ENCODE measurements at regions not wholly inside any gene's neighbourhood (a gene's known extent, or its start where the extent isn't known, plus 50 kb on each side); places are given as distances from the start of the nearest gene placed in this dataset.

GRCh38 chr16:18008356-18008755 is 328.2 kb downstream of the NPIPA8 start:
- WGBS, 2 donors (ENCODE audit: low coverage in 1 of 2): 80 to 93% methylated on average over 5 of the region's 5 CpGs
- no peak overlapping the region for H3K27ac ChIP-seq
- TF ChIP-seq POLR2A (IDR thresholded peaks at IDR 0.05): no peak
- no peak for TF ChIP-seq POLR2AphosphoS5 (IDR thresholded peaks at IDR 0.05)
- TF ChIP-seq EP300 (IDR thresholded peaks at IDR 0.05): no peak
- TF ChIP-seq, protein P1, sequence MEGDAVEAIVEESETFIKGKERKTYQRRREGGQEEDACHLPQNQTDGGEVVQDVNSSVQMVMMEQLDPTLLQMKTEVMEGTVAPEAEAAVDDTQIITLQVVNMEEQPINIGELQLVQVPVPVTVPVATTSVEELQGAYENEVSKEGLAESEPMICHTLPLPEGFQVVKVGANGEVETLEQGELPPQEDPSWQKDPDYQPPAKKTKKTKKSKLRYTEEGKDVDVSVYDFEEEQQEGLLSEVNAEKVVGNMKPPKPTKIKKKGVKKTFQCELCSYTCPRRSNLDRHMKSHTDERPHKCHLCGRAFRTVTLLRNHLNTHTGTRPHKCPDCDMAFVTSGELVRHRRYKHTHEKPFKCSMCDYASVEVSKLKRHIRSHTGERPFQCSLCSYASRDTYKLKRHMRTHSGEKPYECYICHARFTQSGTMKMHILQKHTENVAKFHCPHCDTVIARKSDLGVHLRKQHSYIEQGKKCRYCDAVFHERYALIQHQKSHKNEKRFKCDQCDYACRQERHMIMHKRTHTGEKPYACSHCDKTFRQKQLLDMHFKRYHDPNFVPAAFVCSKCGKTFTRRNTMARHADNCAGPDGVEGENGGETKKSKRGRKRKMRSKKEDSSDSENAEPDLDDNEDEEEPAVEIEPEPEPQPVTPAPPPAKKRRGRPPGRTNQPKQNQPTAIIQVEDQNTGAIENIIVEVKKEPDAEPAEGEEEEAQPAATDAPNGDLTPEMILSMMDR (IDR thresholded peaks at IDR 0.05): no peak

DNA sequence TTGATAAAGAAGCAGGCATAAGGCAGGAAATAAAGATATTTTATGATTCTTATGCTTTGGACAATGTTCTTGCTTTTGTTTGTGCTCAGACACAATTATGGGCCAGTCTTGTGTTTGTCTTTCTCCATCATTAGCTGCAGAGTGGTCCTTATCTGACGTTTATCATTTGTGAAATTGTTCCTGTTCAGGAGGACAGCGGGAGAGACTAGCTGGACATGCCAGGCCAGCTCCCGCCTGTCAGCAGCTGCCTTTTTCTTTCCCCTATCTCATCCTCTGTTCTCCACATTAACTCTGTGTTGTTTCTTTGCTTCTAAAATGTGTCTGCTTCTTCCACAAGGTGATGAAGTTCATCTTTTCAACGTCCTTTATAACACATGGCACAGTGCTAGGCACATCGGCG is 333.5 kb downstream of the NPIPA8 start:
- Histone ChIP-seq H3K4me1 (no peaks in the 10 kb centered on the region), H3K27ac (no peak overlapping the region), H3K36me3 (no peaks in the 10 kb centered on the region), H3K9me3 (no peaks in the 10 kb centered on the region), H3K4me3 (no peak overlapping the region), H3K27me3 (no peaks in the 10 kb centered on the region)
- WGBS, 2 donors (ENCODE audit: low coverage in 1 of 2): 64 to 76% methylated on average over 3 to 6 of the region's 6 CpGs
- no peak for ATAC-seq
- no peak for TF ChIP-seq EP300 (IDR thresholded peaks at IDR 0.05)
- no peak for TF ChIP-seq POLR2A (IDR thresholded peaks at IDR 0.05)
- no peak for TF ChIP-seq POLR2AphosphoS5 (IDR thresholded peaks at IDR 0.05)
- TF ChIP-seq, protein P1 (IDR thresholded peaks at IDR 0.05): no peak

More at GRCh38 chr16:18008356-18008755, 328.2 kb downstream of the NPIPA8 start:
- no peaks in the 10 kb centered on the region for H3K36me3 ChIP-seq
- no peak overlapping the region for H3K4me3 ChIP-seq
- no peaks in the 10 kb centered on the region for H3K4me1 ChIP-seq
- H3K27me3 ChIP-seq: no peaks in the 10 kb centered on the region
- no peak for ATAC-seq
- no peaks in the 10 kb centered on the region for H3K9me3 ChIP-seq

GRCh38 chr16:17998996-17999395 is 337.5 kb downstream of the NPIPA8 start:
- Histone ChIP-seq H3K4me3 (no peak overlapping the region), H3K27me3 (no peaks in the 10 kb centered on the region), H3K36me3 (no peaks in the 10 kb centered on the region), H3K9me3 (peaks cover 0 to 8% (median 0%) of the 10 kb centered on the region in 3 donors), H3K4me1 (no peaks in the 10 kb centered on the region), H3K27ac (no peak overlapping the region)
- 67 to 80% methylated on average over 2 to 6 of the region's 6 CpGs for WGBS, 2 donors (ENCODE audit: low coverage in 1 of 2)
- no peak for ATAC-seq
- TF ChIP-seq POLR2AphosphoS5 (IDR thresholded peaks at IDR 0.05) (no peak), EP300 (IDR thresholded peaks at IDR 0.05) (no peak), POLR2A (IDR thresholded peaks at IDR 0.05) (no peak)
- TF ChIP-seq, protein P1 (IDR thresholded peaks at IDR 0.05): no peak

GRCh38 chr16:17998550-17998949 is 338.0 kb downstream of the NPIPA8 start:
- H3K4me1 ChIP-seq: no peaks in the 10 kb centered on the region
- peaks cover 0 to 8% (median 0%) of the 10 kb centered on the region in 3 donors for H3K9me3 ChIP-seq
- TF ChIP-seq EP300 (IDR thresholded peaks at IDR 0.05): no peak
- TF ChIP-seq POLR2AphosphoS5 (IDR thresholded peaks at IDR 0.05): no peak
- no peaks in the 10 kb centered on the region for H3K36me3 ChIP-seq
- WGBS, 2 donors (ENCODE audit: low coverage in 1 of 2): 100% methylated on average over 1 of the region's 1 CpG
- no peak for ATAC-seq
- no peak overlapping the region for H3K27ac ChIP-seq
- no peak overlapping the region for H3K4me3 ChIP-seq
- peaks cover 2% of the 10 kb centered on the region for H3K27me3 ChIP-seq

DNA sequence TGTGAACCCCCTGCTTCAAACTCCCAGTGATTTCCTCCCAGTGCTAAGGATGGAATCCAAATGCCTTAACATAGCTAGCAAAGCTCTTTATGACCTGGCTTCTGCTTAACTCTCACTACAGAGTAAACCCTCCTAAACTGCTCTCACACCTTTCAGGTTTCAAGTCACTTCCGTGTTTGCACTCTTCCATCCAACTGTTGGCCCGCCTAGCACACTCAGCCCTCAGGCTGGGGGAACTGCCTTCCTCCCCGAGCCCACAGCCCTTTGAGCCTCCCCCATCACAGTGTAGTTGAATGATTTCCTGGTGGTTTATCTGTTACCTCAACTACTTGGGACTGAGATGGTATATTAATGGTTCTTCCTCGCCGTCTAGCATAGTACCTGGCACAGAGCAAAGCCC is 342.5 kb downstream of the NPIPA8 start:
- no peak overlapping the region for H3K4me3 ChIP-seq
- no peaks in the 10 kb centered on the region for H3K4me1 ChIP-seq
- H3K36me3 ChIP-seq: no peaks in the 10 kb centered on the region
- WGBS, 2 donors (ENCODE audit: low coverage in 1 of 2): 58 to 63% methylated on average over 2 to 4 of the region's 5 CpGs
- H3K9me3 ChIP-seq: peaks cover 0 to 8% (median 0%) of the 10 kb centered on the region in 3 donors
- H3K27ac ChIP-seq: no peak overlapping the region
- TF ChIP-seq POLR2A (IDR thresholded peaks at IDR 0.05): no peak
- TF ChIP-seq POLR2AphosphoS5 (IDR thresholded peaks at IDR 0.05): no peak
- TF ChIP-seq EP300 (IDR thresholded peaks at IDR 0.05): no peak
- TF ChIP-seq, protein P1 (IDR thresholded peaks at IDR 0.05): no peak
- no peak for ATAC-seq
- peaks cover 33% of the 10 kb centered on the region for H3K27me3 ChIP-seq

Data from gastroesophageal sphincter (tissue), 4 donors.